GM18511 (cell line): ENCODE measurements at regions not wholly inside any gene's neighbourhood (a gene's known extent, or its start where the extent isn't known, plus 50 kb on each side); places are given as distances from the start of the nearest gene placed in this dataset.
"Not testable (repeated sequence)": the region's sequence is repeated elsewhere in the genome, so short reads cannot be mapped to it uniquely, and the experiment has no call there.

Experiments used
- ATAC-seq: cut with Tn5 transposase; IDR thresholded peaks from one replicate; pipeline ENCODE4 v1.9.1; 2021; ENCODE audit warnings: mild to moderate bottlenecking, moderate library complexity; ENCODE audit not compliant: unreplicated experiment

DNA sequence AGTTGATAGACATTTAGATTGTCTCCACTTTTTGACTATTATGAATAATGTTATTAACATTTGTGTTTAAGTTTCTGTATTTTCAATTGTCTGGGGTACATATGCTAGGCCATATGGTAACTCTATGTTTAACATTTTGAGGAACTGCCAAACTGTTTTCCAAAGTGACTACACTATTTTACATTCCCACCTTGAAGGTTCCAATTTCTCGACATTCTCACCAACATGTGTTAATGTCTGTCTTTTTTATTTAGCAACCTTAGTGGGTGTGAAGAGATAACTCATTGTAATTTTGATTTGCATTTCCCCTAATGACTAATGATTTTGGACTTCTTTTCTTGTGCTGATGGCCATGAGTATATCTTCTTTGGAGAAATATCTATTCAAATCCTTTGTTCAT lies 832.4 kb downstream of the DNAJB9 start:
- ATAC-seq: no peak

- no peak for ATAC-seq
These were observed 838.1 kb downstream of the DNAJB9 start for GRCh38 chr7:109407756-109408155.

- ATAC-seq: no peak
These were observed 868.3 kb downstream of the DNAJB9 start for GRCh38 chr7:109437957-109438356.

- ATAC-seq: no peak
These were observed 880.1 kb downstream of the DNAJB9 start for GRCh38 chr7:109449760-109450159.

DNA sequence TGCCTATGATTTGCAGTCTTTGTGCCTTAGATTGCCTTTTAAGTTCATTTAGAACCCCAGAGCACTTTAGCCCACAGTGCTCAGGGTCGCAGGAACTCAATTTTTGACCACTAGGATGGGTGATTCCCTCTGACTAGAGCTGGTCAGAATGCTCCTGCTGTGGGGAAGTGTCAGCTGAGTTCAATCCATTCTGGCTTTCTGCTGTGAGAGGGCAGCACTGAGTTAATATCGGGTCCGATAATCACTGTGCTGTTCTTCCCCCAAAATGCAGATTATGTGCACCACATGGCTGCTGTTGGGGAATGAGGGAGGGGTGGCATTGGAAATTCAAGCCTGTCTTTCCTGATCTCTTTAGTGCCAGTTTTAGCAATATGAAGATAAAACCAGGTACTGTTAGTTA lies 886.4 kb downstream of the DNAJB9 start:
- ATAC-seq: no peak

GRCh38 chr7:109460296-109460695 lies 890.6 kb downstream of the DNAJB9 start:
- no peak for ATAC-seq

DNA sequence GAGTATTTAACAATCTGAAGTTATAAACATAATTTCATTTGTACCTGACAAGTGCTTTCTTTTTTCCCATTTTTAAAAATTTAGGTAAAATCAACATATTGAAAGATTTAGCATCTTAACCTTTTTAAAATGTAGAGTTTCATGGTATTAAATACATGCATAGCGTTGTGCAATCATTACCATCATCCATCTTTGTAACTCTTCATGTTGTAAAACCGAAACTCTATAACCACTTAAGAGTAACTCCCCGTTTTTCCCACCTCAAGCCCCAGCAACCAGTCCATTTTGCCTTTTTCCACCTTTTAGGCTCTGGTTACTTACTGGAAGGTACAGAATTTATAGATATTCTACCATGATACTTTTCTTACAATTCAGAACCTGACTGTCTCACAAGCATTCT lies 892.5 kb downstream of the DNAJB9 start:
- no peak for ATAC-seq

- ATAC-seq: not testable (repeated sequence)
These were observed 898.1 kb downstream of the DNAJB9 start for GRCh38 chr7:109467729-109468128.

DNA sequence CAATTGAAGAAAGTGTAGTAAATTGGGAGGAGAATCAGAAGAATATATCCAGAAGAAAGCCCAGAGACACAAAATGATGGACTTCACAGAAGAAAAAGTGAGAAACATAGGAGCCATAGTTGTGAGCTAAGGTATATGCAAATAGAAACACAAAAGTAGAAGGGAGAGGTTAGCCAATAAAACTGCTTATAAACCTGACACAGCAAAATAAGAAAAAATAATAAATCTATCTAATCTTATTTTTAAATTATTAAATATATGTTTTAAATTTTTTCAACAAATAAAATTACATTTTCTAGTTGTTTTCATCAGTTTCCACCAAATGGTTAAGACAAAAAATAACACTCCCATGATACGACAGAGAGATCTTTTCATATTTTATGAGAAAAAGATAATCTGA lies 903.5 kb downstream of the DNAJB9 start:
- ATAC-seq: no peak

DNA sequence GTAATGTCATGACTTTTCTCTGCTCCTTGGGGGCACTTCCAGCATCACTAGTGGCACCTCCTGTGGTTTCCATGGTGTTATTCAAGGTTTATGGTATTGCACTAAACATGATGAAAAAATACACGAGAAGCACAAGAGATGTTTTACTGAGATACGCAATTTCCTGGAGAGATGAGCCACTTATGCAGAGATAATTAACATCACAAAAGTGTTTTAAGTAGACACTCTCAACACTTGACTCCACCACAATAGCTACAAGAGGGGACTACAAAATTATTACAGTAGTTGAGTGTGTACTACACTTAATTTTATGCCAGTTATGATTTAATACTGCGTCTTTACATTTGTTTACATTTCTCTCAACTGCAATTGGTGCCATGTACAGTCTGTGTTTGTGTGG lies 906.7 kb downstream of the DNAJB9 start:
- no peak for ATAC-seq

- no peak for ATAC-seq
These were observed 909.7 kb downstream of the DNAJB9 start for GRCh38 chr7:109479388-109479787.

DNA sequence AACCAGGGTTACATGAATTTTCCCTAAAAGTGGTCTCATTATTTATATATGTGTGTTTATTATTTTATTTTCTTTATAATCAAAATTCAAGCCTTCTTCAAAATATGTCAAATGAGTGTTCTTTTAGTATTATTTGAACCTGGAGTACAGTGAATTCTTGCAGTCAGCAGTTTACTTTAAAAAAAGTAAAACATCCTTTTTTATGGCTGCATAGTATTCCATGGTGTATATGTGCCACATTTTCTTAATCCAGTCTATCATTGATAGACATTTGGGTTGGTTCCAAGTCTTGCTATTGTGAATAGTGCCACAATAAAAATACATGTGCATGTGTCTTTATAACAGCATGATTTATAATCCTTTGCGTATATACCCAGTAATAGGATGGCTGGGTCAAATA lies 920.9 kb downstream of the DNAJB9 start:
- ATAC-seq: not testable (repeated sequence)

GRCh38 chr7:109497053-109497452 lies 927.4 kb downstream of the DNAJB9 start:
- ATAC-seq: no peak

DNA sequence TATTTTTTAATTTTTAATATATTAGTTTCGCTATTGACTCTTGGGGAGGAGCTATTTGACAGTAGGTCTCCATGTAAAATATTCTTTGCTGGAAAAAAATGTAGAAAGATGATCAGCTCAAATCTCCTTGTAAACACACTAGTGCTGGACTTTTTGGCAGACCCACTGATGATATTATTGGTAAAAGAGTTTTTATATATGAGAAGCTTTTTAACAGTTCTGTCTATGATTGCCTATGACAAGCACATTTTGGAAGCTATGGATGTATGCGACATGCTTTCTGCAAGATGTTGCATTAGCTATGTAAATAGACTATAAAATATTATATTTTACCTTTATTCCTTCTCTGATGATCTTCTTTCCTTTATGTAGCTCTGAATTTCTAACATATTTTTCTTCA lies 928.5 kb downstream of the DNAJB9 start:
- ATAC-seq: no peak

GRCh38 chr7:109503421-109503820 lies 933.7 kb downstream of the DNAJB9 start:
- ATAC-seq: no peak

DNA sequence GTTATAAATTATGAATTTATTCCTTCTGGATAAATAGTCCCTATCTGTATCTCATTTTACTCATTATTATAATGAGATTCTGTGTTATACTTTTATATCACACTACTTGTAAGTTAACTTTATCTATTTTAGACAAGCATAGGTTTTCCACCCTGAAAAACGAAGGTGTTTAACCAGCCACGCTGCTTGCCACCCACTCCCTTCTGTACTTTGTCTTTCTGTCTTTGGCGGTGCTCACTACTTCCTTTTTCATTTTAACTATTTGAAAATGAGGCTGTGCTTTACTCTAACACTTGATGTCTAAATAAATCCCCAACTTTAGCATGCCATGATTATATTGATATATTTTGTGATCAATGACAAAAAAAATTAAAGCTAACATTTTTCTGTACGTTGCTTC lies 952.9 kb downstream of the DNAJB9 start:
- no peak for ATAC-seq

- no peak for ATAC-seq
These were observed 958.2 kb downstream of the DNAJB9 start for GRCh38 chr7:109527833-109528232.

GRCh38 chr7:109529712-109530111 lies 960.0 kb downstream of the DNAJB9 start:
- ATAC-seq: no peak

GRCh38 chr7:109532262-109532992 lies 962.8 kb downstream of the DNAJB9 start:
- no peak for ATAC-seq

GRCh38 chr7:109545686-109546085 lies 976.0 kb downstream of the DNAJB9 start:
- no peak for ATAC-seq

GRCh38 chr7:109549471-109550193 lies 980.0 kb downstream of the DNAJB9 start:
- no peak for ATAC-seq

- no peak for ATAC-seq
These were observed 982.3 kb downstream of the DNAJB9 start for GRCh38 chr7:109552017-109552416.

DNA sequence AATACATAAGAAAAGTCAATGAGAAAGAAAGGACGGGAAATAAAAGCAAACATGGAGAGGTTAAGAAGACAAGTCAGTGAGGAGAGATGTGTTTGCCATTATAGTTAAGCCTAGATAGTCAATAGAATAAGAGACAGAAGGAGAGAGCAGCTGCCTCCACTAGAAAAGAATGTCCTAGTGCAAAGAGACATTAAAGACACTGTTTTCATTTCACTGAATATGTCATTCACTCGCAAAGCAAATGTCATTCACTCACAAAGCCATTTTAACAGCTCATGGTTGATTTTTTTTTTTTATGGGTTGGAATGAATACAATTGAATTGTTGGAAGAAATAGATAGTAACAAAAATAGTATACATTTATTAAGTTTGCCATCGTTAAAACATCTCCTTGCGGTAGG lies 1007.6 kb downstream of the DNAJB9 start:
- no peak for ATAC-seq
